GM10248 (cell line): ENCODE measurements at regions not wholly inside any gene's neighbourhood (a gene's known extent, or its start where the extent isn't known, plus 50 kb on each side); places are given as distances from the start of the nearest gene placed in this dataset.
A peak's percentile ranks its signal among the peaks of the same experiment; 100 is the strongest.
"Not testable (repeated sequence)": the region's sequence is repeated elsewhere in the genome, so short reads cannot be mapped to it uniquely, and the experiment has no call there.

ENCODE experiments used
- CTCF ChIA-PET: fragments of 300-600 bp; sonication (Branson Sonifier 250); formaldehyde crosslinking; extraction: SDS; loops from one replicate; lab custom pipeline; 2021; ENCODE audit warnings: antibody characterized with exemption; lab: Yijun Ruan, JAX
- POLR2A ChIA-PET: fragments of 350-650 bp; sonication (Branson Sonifier 250); formaldehyde crosslinking; extraction: SDS; loops from one replicate; lab custom pipeline; 2020; ENCODE audit warnings: antibody characterized with exemption; lab: Yijun Ruan, JAX
- DNase-seq: peaks from one replicate; pipeline ENCODE4 v3.0.0; 2012; ENCODE audit errors: extremely low spot score
- CTCF ChIP-seq: IDR thresholded peaks from 2 replicates; pipeline ENCODE4 v1.5.1; 2012; ENCODE audit warnings: mild to moderate bottlenecking, low read depth; ENCODE audit errors: extremely low read depth, missing control alignments, control extremely low read depth

GRCh38 chr7:150028344-150029012 is 154.7 kb downstream of the ATP6V0E2 start:
- POLR2A ChIA-PET, DNase-seq, CTCF ChIA-PET: not testable (repeated sequence)

GRCh38 chr7:150029013-150029389 is 155.2 kb downstream of the ATP6V0E2 start:
- POLR2A ChIA-PET: not testable (repeated sequence)

GRCh38 chr7:150031733-150032132 is 158.0 kb downstream of the ATP6V0E2 start:
- POLR2A ChIA-PET, CTCF ChIA-PET, DNase-seq: not testable (repeated sequence)

More at GRCh38 chr7:150029013-150029389, 155.2 kb downstream of the ATP6V0E2 start:
- CTCF ChIA-PET, DNase-seq: not testable (repeated sequence)

DNA sequence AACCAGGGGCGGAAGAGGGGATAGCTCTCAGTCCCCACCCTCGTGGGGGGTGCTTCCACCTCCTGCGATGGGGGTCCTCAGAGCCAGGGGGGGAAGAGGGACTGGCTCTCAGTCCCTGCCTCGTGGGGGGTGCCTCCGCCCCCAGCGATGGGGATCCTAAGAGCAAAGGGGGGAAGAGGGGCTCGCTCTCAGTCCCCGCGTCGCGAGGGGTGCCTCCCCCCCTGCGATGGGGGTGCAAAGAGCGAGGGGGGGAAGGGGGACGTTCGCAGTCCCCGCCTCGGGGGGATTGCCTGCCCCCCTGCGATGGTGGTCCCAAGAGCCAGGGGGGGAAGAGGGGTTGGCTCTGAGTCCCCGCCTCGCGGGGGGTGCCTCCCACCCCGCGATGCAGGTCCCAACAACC is 159.9 kb downstream of the ATP6V0E2 start:
- POLR2A ChIA-PET, DNase-seq, CTCF ChIA-PET: not testable (repeated sequence)

- CTCF ChIA-PET, POLR2A ChIA-PET: not testable (repeated sequence)
Measured at GRCh38 chr7:150035769-150036168, 162.0 kb downstream of the ATP6V0E2 start.

GRCh38 chr7:150039061-150039460 is 165.3 kb downstream of the ATP6V0E2 start:
- CTCF ChIA-PET, POLR2A ChIA-PET, DNase-seq: not testable (repeated sequence)

More at GRCh38 chr7:150035769-150036168, 162.0 kb downstream of the ATP6V0E2 start:
- not testable (repeated sequence) for DNase-seq

- CTCF ChIA-PET, POLR2A ChIA-PET: not testable (repeated sequence)
Measured at GRCh38 chr7:150042281-150042680, 168.5 kb downstream of the ATP6V0E2 start.

DNA sequence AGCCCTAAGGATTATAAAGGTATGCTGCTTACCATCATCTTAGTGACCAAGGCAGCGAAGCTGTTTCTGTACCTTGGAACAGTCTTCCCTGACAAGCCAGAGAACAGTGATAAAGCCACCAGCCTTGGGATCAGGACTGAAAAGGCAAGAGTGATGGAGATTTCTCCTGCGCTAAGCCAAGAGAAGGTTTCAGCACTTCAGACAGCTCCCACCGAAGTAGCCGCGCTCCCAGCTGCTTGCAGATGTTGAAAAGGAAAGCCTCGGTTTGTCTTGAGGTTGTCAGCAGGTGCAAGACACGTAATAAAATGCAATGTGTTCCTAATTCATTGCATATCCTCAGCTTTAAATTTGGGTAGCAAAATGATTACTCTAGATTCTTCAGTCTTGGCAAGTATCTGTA is 171.0 kb downstream of the ATP6V0E2 start:
- CTCF ChIA-PET, POLR2A ChIA-PET, DNase-seq: not testable (repeated sequence)

More at GRCh38 chr7:150042281-150042680, 168.5 kb downstream of the ATP6V0E2 start:
- DNase-seq: not testable (repeated sequence)

DNA sequence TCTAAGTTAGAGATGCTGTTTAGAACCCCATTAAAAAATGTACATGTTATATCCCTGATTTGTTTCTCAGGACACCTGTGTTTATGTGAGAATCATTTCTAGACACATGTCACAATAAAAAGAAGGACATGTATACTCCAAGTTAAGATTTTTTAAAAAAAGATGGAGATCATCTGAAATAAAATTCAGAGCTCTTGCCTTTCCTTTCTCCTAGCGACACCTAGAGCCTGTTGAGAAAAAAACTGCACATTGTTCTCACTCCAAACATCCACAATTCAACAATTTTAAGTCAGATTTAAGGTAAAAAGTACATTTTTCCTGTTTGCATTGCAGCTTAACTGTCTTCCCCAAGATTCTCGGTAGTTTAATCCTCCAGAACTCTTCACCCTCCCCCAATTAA is 171.8 kb downstream of the ATP6V0E2 start:
- POLR2A ChIA-PET, DNase-seq, CTCF ChIA-PET: not testable (repeated sequence)
- peak; percentile 3 for TF ChIP-seq CTCF

- POLR2A ChIA-PET, CTCF ChIA-PET, DNase-seq: not testable (repeated sequence)
Measured at GRCh38 chr7:150046290-150047194, 172.8 kb downstream of the ATP6V0E2 start.

DNA sequence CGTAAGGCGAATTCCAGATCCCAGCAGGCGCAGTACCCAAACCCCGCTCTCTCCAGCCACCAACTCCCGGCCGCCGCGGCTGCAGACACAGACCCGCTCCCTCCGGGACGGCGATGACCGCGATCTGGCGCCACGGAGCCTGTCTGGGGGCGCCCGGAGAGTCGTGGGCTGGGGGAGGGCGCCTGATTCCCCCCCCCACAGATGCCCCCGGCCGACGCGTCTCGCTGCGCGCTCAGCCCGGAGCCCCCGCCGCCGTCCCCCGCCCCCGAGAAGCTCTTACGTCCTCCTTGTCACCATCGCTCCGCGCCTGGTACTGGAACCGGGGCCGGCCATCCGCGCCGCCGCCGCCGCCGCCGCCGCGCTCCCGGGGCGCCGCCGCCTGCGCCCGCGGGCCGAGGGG is 173.6 kb downstream of the ATP6V0E2 start:
- POLR2A ChIA-PET, DNase-seq, CTCF ChIA-PET: not testable (repeated sequence)

- DNase-seq, POLR2A ChIA-PET, CTCF ChIA-PET: not testable (repeated sequence)
Measured at GRCh38 chr7:150047772-150048171, 174.0 kb downstream of the ATP6V0E2 start.

- DNase-seq, POLR2A ChIA-PET, CTCF ChIA-PET: not testable (repeated sequence)
Measured at GRCh38 chr7:150048244-150049011, 174.7 kb downstream of the ATP6V0E2 start.

DNA sequence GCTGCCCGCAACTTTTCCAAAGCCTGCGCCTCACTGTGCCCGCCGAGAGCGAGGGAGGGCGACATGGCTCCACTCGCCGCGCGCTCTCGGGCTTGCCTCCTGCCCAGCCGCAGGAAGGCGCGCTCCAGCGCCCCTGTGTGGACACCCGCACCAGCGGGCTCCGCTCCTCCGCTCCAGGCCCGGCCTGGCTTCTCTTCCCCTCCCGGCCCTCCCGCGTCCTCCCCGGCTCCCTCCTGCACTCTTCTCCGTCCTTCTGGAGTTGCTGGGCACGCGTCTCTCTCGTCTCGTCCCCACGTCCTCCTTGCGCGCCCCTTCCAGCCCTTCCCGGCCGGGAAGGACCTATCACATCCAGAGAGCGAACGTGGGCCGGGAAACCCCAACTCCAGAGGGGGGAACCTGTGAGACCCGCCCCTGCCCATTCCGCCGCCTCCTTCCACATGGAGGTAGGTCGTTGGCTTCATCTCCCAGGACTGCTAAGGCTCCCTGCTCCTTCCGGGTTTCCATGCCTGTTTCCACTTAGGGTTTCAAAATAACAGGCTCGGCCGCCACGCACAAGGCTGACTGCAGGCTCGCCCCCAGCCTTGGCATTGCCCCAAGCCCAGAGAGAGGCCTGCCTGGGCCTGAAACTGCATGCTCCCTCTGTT is 175.4 kb downstream of the ATP6V0E2 start:
- CTCF ChIA-PET, POLR2A ChIA-PET, DNase-seq: not testable (repeated sequence)

DNA sequence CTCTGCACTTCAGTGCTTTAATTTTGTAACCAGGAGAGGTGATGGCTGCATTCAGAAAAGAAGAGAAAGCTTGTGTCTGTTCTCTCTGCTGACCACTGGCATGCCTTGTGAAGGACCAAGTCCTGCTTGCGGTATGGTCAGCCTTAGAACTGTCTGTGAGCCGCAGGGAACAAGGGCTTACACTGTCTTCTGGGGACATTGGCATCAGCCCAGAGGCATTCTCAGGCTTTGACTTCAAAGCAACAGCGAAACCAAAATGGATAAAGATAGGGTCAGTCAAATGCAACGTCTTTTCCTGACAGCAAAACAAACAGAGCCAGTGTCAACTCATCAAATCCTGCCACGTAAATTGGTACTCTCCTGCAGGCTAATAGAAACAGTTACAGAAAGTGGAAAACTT is 179.6 kb downstream of the ATP6V0E2 start:
- POLR2A ChIA-PET, DNase-seq, CTCF ChIA-PET: not testable (repeated sequence)

DNA sequence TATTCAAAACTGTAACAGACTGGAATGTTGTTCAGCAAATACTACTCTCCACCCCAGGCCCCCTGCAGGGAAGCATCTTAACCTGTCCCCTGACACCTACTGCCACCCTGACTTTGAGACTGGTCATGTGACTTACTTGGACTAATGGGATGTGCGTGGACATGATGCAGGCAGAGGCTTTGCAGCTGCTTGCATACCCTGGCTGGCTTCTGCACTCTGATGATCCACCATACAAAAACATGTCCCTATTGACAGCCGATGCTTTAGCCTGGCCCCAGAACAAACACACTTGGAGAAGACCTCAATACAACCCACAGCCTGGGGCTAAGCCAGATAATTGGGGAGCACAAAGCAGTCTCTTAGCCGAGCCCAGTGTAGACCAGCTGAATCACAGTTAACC is 180.5 kb downstream of the ATP6V0E2 start:
- CTCF ChIA-PET, DNase-seq, POLR2A ChIA-PET: not testable (repeated sequence)
